Body of pancreas (tissue), 4 donors: ENCODE measurements at regions not wholly inside any gene's neighbourhood (a gene's known extent, or its start where the extent isn't known, plus 50 kb on each side); places are given as distances from the start of the nearest gene placed in this dataset.

Source experiments
- CTCF ChIP-seq, 7 experiments: fragments of 450-650 bp in 4 of 7; fragments of 200-600 bp in 3 of 7; sonication (generic) in 3 of 7; IDR thresholded peaks; one replicate each; pipeline ENCODE4 v1.5.1; 2016 to 2019; ENCODE audit warnings: antibody characterized with exemption in 7 of 7
- POLR2A ChIP-seq, 3 donors: fragments of 450-650 bp; IDR thresholded peaks; one replicate each; pipeline ENCODE4 v1.6.1; 2016; ENCODE audit warnings: antibody characterized with exemption in 3 of 3, mild to moderate bottlenecking in 2 of 3

GRCh38 chr12:74665690-74666089 lies 128.1 kb downstream of the ATXN7L3B start:
- no peak for TF ChIP-seq CTCF (IDR thresholded peaks at IDR 0.05)
- no peak for TF ChIP-seq POLR2A (IDR thresholded peaks at IDR 0.05)
